Immature natural killer cell (primary cell): ENCODE measurements at regions not wholly inside any gene's neighbourhood (a gene's known extent, or its start where the extent isn't known, plus 50 kb on each side); places are given as distances from the start of the nearest gene placed in this dataset.
"Not testable (repeated sequence)": the region's sequence is repeated elsewhere in the genome, so short reads cannot be mapped to it uniquely, and the experiment has no call there.

Experiments
- DNase-seq, 3 donors: peaks; one replicate each; pipeline ENCODE4 v3.0.0; 2022; ENCODE audit warnings: mixed read lengths in 1 of 3
- H3K27ac Mint-ChIP-seq, 6 donors: one replicate each; pipeline ENCODE4 v1.8.0; 2020; ENCODE audit warnings: mixed read lengths in 6 of 6, mild to moderate bottlenecking in 5 of 6, inconsistent platforms in 4 of 6, moderate library complexity in 3 of 6
- H3K27me3 Mint-ChIP-seq, 3 donors: one replicate each; pipeline ENCODE4 v1.8.0; 2020 to 2021; ENCODE audit warnings: low read depth in 3 of 3, mild to moderate bottlenecking in 3 of 3, mixed read lengths in 3 of 3, moderate library complexity in 3 of 3, inconsistent platforms in 1 of 3
- H3K36me3 Mint-ChIP-seq, 3 donors: one replicate each; pipeline ENCODE4 v1.8.0; 2020; ENCODE audit warnings: mixed read lengths in 3 of 3, inconsistent platforms in 2 of 3, mild to moderate bottlenecking in 2 of 3
- H3K4me1 Mint-ChIP-seq, 2 donors: one replicate each; pipeline ENCODE4 v1.8.0; 2020; ENCODE audit warnings: inconsistent platforms in 2 of 2, mild to moderate bottlenecking in 2 of 2, mixed read lengths in 2 of 2, moderate library complexity in 1 of 2
- H3K4me3 Mint-ChIP-seq, 5 donors: one replicate each; pipeline ENCODE4 v1.8.0; 2020; ENCODE audit warnings: mild to moderate bottlenecking in 5 of 5, mixed read lengths in 5 of 5, inconsistent platforms in 3 of 5, moderate library complexity in 3 of 5
- H3K9me3 Mint-ChIP-seq, 6 donors: one replicate each; pipeline ENCODE4 v1.8.0; 2020; ENCODE audit warnings: mild to moderate bottlenecking in 6 of 6, mixed read lengths in 6 of 6, inconsistent platforms in 4 of 6, moderate library complexity in 3 of 6

DNA sequence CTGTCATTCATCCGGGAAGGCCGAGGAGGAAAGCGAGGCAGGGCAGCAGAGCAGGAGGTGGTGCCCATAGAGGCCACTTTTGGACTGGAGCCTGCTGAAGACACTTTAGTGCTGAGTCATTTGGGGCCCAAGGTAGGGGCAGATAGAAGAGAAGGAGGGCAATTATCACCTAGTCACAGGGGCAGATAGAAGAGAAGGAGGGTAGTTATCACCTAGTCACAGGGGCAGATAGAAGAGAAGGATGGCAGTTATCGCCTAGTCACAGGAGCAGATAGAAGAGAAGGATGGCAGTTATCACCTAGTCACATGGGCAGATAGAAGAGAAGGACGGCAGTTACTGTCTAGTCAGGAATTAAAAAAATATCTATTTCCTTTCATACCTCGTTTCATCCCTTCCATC lies 1372.6 kb downstream of the FOXD4L5 start:
- H3K27me3 Mint-ChIP-seq, H3K4me3 Mint-ChIP-seq, H3K27ac Mint-ChIP-seq, H3K4me1 Mint-ChIP-seq, DNase-seq, H3K36me3 Mint-ChIP-seq: not testable (repeated sequence)
- peaks cover 27 to 62% (median 54%) of the 10 kb centered on the region in 6 donors for H3K9me3 Mint-ChIP-seq

GRCh38 chr9:63909076-63909475 lies 1375.9 kb downstream of the FOXD4L5 start:
- H3K27ac Mint-ChIP-seq, H3K27me3 Mint-ChIP-seq, H3K4me1 Mint-ChIP-seq, H3K4me3 Mint-ChIP-seq, DNase-seq, H3K36me3 Mint-ChIP-seq: not testable (repeated sequence)
- H3K9me3 Mint-ChIP-seq, result peaks cover 21 to 62% (median 44%) of the 10 kb centered on the region in 6 donors

DNA sequence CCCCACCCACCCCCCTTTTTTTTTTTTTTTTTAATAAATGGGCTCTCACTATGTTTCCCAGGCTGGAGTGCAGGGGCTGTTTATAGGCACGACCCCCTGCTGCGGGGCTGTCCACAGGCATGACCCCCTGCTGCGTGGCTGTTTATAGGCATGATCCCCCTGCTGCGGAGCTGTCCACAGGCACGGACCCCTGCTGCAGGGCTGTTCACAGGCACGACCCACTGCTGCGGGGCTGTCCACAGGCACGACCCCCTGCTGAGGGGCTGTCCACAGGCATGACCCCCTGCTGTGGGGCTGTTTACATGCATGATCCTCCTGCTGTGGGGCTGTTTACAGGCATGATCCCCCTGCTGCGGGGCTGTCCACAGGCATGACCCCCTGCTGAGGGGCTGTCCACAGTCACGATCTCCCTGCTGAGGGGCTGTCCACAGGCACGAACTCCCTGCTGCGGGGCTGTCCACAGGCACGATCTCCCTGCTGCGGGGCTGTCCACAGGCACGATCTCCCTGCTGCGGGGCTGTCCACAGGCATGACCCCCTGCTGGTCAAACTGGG lies 1385.3 kb downstream of the FOXD4L5 start:
- H3K36me3 Mint-ChIP-seq, H3K27ac Mint-ChIP-seq, H3K4me3 Mint-ChIP-seq, H3K27me3 Mint-ChIP-seq, DNase-seq, H3K4me1 Mint-ChIP-seq: not testable (repeated sequence)
- H3K9me3 Mint-ChIP-seq, result peaks cover 15 to 65% (median 38%) of the 10 kb centered on the region in 6 donors

- H3K4me3 Mint-ChIP-seq, H3K27ac Mint-ChIP-seq, H3K36me3 Mint-ChIP-seq, H3K27me3 Mint-ChIP-seq, DNase-seq, H3K4me1 Mint-ChIP-seq: not testable (repeated sequence)
- peaks cover 2 to 20% (median 16%) of the 10 kb centered on the region in 6 donors for H3K9me3 Mint-ChIP-seq
These were observed 1403.6 kb downstream of the FOXD4L5 start for GRCh38 chr9:63881386-63881785.

GRCh38 chr9:63876380-63876779 lies 1408.6 kb downstream of the FOXD4L5 start:
- H3K27ac Mint-ChIP-seq, H3K4me1 Mint-ChIP-seq, H3K27me3 Mint-ChIP-seq, DNase-seq, H3K36me3 Mint-ChIP-seq, H3K4me3 Mint-ChIP-seq: not testable (repeated sequence)
- peaks cover 0 to 22% (median 8%) of the 10 kb centered on the region in 6 donors for H3K9me3 Mint-ChIP-seq

GRCh38 chr9:63859475-63860215 lies 1425.4 kb downstream of the FOXD4L5 start:
- DNase-seq, result peak in 2 of 3 donors; percentile 18 to 59
- Mint-ChIP-seq H3K4me1 (peaks cover 0 to 2% of the 10 kb centered on the region in 2 donors), H3K36me3 (no peaks in the 10 kb centered on the region), H3K4me3 (peak overlapping the region in 3 of 5 donors; percentile 59 to 73 (median 67)), H3K27me3 (no peaks in the 10 kb centered on the region), H3K27ac (peak overlapping the region in 2 of 6 donors; percentile 42 to 77), H3K9me3 (peaks cover 8 to 42% (median 26%) of the 10 kb centered on the region in 6 donors)

DNA sequence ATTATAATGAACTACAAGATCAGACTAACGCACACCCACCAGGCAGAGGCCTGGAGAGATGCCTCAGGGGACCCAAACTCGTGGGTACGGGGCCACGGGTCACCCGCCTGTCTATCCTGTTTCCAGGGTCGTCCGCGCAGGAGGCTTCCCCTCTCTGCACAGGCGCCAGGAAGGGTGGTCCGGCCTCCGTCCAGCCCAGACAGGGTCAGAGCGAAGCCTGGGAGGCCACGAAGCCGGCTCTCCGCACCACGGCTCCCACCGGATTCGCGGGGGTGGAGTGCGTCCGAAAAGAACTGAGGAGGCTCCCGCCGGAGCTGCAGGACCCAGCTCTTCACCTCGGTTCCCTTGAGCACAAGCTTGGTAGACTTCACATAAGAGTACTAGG lies 1425.9 kb downstream of the FOXD4L5 start:
- peak overlapping the region in 3 of 5 donors; percentile 56 to 73 (median 59) for H3K4me3 Mint-ChIP-seq
- H3K27ac Mint-ChIP-seq, H3K27me3 Mint-ChIP-seq, H3K36me3 Mint-ChIP-seq, DNase-seq, H3K4me1 Mint-ChIP-seq: not testable (repeated sequence)
- H3K9me3 Mint-ChIP-seq, result peaks cover 8 to 47% (median 31%) of the 10 kb centered on the region in 6 donors

DNA sequence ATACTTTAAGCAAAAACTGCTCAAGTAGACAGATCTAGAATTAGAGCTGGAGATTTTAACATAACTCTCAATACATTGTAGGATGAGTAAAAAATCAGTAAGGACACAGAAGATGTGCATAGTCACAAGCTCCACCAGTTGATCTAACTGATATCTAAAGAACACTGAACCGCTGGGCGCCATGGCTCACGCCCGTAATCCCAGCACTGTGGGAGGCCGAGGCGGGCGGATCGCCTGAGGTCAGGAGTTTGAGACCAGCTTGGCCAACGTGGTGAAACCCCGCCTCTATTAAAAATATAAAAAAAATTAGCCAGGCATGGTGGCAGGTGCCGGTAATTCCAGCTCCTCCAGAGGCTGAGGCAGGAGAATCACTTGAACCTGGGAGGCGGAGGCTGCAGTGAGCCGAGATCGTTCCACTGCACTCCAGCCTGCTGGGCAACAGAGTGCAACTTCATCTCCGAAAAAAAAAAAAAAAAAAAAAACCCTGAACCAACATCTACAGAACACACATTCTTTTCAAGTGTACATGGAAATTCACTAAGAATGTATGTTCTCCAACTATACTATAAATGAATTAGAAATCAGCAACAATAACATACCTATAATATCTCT lies 1431.8 kb downstream of the FOXD4L5 start:
- not testable (repeated sequence) for H3K27me3 Mint-ChIP-seq, H3K4me3 Mint-ChIP-seq
- peaks cover 2 to 14% of the 10 kb centered on the region in 2 donors for H3K4me1 Mint-ChIP-seq

GRCh38 chr9:63824804-63825203 lies 1460.2 kb downstream of the FOXD4L5 start:
- H3K4me3 Mint-ChIP-seq, DNase-seq, H3K4me1 Mint-ChIP-seq, H3K36me3 Mint-ChIP-seq, H3K27me3 Mint-ChIP-seq, H3K27ac Mint-ChIP-seq: not testable (repeated sequence)
- peaks cover 14 to 27% (median 17%) of the 10 kb centered on the region in 6 donors for H3K9me3 Mint-ChIP-seq

More for the DNA sequence above, 1431.8 kb downstream of the FOXD4L5 start:
- peaks cover 0 to 11% (median 7%) of the 10 kb centered on the region in 3 donors for H3K36me3 Mint-ChIP-seq
- not testable (repeated sequence) for H3K27ac Mint-ChIP-seq, DNase-seq
- H3K9me3 Mint-ChIP-seq, result peaks cover 2 to 43% (median 33%) of the 10 kb centered on the region in 6 donors

GRCh38 chr9:63823375-63824201 lies 1461.4 kb downstream of the FOXD4L5 start:
- not testable (repeated sequence) for H3K27me3 Mint-ChIP-seq, H3K36me3 Mint-ChIP-seq, DNase-seq, H3K4me3 Mint-ChIP-seq, H3K4me1 Mint-ChIP-seq, H3K27ac Mint-ChIP-seq
- peaks cover 14 to 21% (median 15%) of the 10 kb centered on the region in 6 donors for H3K9me3 Mint-ChIP-seq

DNA sequence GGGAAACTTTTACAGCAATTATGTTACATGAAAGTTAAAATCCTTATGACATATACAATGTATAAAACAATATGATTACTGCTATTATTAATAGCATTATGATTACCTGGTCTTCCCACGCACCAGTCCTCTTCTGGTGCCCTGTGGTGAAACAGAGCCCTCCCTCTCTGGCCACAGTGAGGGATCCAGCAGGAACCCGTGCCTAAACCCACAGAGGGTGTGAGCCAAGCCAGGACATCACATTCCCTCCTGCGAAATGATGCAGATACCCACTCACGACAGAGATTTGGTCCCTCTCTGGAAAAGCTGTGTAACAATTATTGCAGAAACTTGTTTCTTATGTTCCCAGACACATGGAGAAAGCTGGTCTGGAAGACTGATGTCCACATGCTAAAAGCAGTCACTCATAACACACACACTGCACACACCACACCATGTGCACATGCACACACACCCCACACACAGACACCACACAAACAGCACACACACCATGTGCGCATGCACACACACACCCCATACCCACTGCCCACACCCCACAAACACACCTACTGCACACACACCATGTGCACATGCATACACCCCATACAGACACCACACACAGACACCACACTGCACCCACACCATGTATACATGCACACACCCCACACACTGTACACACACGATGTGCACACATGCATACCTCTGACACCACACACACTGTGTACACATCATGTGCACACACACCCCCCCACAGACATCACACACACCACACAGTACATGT lies 1462.2 kb downstream of the FOXD4L5 start:
- H3K9me3 Mint-ChIP-seq, result peaks cover 15 to 24% (median 17%) of the 10 kb centered on the region in 6 donors
- H3K4me1 Mint-ChIP-seq, H3K27me3 Mint-ChIP-seq, H3K4me3 Mint-ChIP-seq, H3K36me3 Mint-ChIP-seq, H3K27ac Mint-ChIP-seq, DNase-seq: not testable (repeated sequence)

GRCh38 chr9:63821293-63821692 lies 1463.7 kb downstream of the FOXD4L5 start:
- not testable (repeated sequence) for H3K4me3 Mint-ChIP-seq, H3K36me3 Mint-ChIP-seq, DNase-seq, H3K27ac Mint-ChIP-seq
- H3K4me1 Mint-ChIP-seq, result peaks cover 19 to 20% of the 10 kb centered on the region in 2 donors
- peaks cover 14 to 15% (median 14%) of the 10 kb centered on the region in 3 donors for H3K27me3 Mint-ChIP-seq
- H3K9me3 Mint-ChIP-seq, result peaks cover 18 to 34% (median 26%) of the 10 kb centered on the region in 6 donors

- H3K36me3 Mint-ChIP-seq, DNase-seq, H3K4me3 Mint-ChIP-seq, H3K27ac Mint-ChIP-seq: not testable (repeated sequence)
- Mint-ChIP-seq H3K4me1 (peaks cover 19 to 23% of the 10 kb centered on the region in 2 donors), H3K27me3 (peaks cover 14 to 15% (median 15%) of the 10 kb centered on the region in 3 donors), H3K9me3 (peaks cover 21 to 38% (median 28%) of the 10 kb centered on the region in 6 donors)
These were observed 1464.1 kb downstream of the FOXD4L5 start for GRCh38 chr9:63820882-63821281.
